B cell (primary cell): ENCODE measurements at regions not wholly inside any gene's neighbourhood (a gene's known extent, or its start where the extent isn't known, plus 50 kb on each side); places are given as distances from the start of the nearest gene placed in this dataset.

Experiments
- ATAC-seq: fragments of 200-7000 bp; cut with Tn5 transposase; one replicate; pipeline ENCODE4 v1.10.0; 2021; ENCODE audit warnings: low read depth, mild to moderate bottlenecking, moderate number of reproducible peaks, moderate library complexity
- CTCF ChIA-PET: fragments of 350-600 bp; sonication (Branson Sonifier 250); formaldehyde crosslinking; loops from one replicate; lab custom pipeline; 2021; ENCODE audit warnings: antibody characterized with exemption, inconsistent platforms; lab: Charles Lee
- POLR2A ChIA-PET: fragments of 350-600 bp; sonication (Branson Sonifier 250); formaldehyde crosslinking; loops from one replicate; lab custom pipeline; 2021; ENCODE audit warnings: antibody characterized with exemption; lab: Charles Lee
- DNase-seq: peaks from one replicate; pipeline ENCODE4 v3.0.0; 2013
- H2AFZ ChIP-seq: 2 replicates; pipeline ENCODE4 v1.6.1; 2012; ENCODE audit warnings: mild to moderate bottlenecking, low read depth, low read length; ENCODE audit not compliant: insufficient read depth, poor library complexity, severe bottlenecking
- H3K27ac ChIP-seq, 2 donors: 1 replicate in 1 of 2; 2 replicates in 1 of 2; pipeline ENCODE4 v1.5.1; 2012 to 2013; ENCODE audit warnings: low read length in 2 of 2, mild to moderate bottlenecking in 2 of 2, moderate library complexity in 1 of 2
- H3K27me3 ChIP-seq, 4 experiments: fragments of 200-600 bp in 1 of 4; sonication (generic) in 1 of 4; replicated peaks in 1 of 4; 1 replicate in 2 of 4; 2 replicates in 2 of 4; pipeline versions ENCODE4 v1.6.1 to v1.7.0; 2013 to 2016; ENCODE audit warnings: low read length in 3 of 4, mild to moderate bottlenecking in 2 of 4, mixed read lengths in 1 of 4, moderate library complexity in 1 of 4; ENCODE audit not compliant: insufficient read depth in 4 of 4, control insufficient read depth in 3 of 4; ENCODE audit errors: control extremely low read depth in 1 of 4
- H3K36me3 ChIP-seq, 2 experiments: replicated peaks in 1 of 2; 1 replicate in 1 of 2; 2 replicates in 1 of 2; pipeline versions ENCODE4 v1.6.1 to v1.7.1; 2013; ENCODE audit warnings: low read length in 1 of 2; ENCODE audit not compliant: insufficient read depth in 2 of 2, control insufficient read depth in 1 of 2; ENCODE audit errors: control extremely low read depth in 1 of 2, extremely low read depth in 1 of 2
- H3K4me1 ChIP-seq, 2 donors: fragments of 200-600 bp in 1 of 2; sonication (generic) in 1 of 2; 1 replicate in 1 of 2; 2 replicates in 1 of 2; pipeline versions ENCODE4 v1.5.1 to v1.6.1; 2013 to 2017; ENCODE audit warnings: low read length in 2 of 2; ENCODE audit not compliant: control insufficient read depth in 2 of 2, insufficient read depth in 2 of 2
- H3K4me2 ChIP-seq: replicated peaks from 2 replicates; pipeline ENCODE3; 2012; ENCODE audit warnings: mild to moderate bottlenecking, low read depth, low read length; ENCODE audit not compliant: poor library complexity, severe bottlenecking
- H3K4me3 ChIP-seq, 5 experiments: fragments of 200-600 bp in 1 of 5; sonication (generic) in 1 of 5; 1 replicate in 3 of 5; 2 replicates in 2 of 5; pipeline versions ENCODE4 v1.5.1 to v1.7.0; 2011 to 2016; ENCODE audit warnings: low read length in 4 of 5, mild to moderate bottlenecking in 4 of 5, low read depth in 2 of 5, control low read depth in 1 of 5, moderate library complexity in 1 of 5; ENCODE audit not compliant: insufficient read depth in 1 of 5; ENCODE audit errors: control extremely low read depth in 1 of 5, extremely low read depth in 1 of 5
- H3K79me2 ChIP-seq: fragments of 200-600 bp; sonication (generic); one replicate; pipeline ENCODE4 v1.6.0; 2016; ENCODE audit warnings: low read length; ENCODE audit not compliant: control insufficient read depth, insufficient read depth
- H3K9ac ChIP-seq: fragments of 200-600 bp; sonication (generic); 2 replicates; pipeline ENCODE4 v1.6.1; 2017; ENCODE audit warnings: mild to moderate bottlenecking, low read length, moderate library complexity
- H3K9me3 ChIP-seq, 3 donors: one replicate each; pipeline versions ENCODE4 v1.6.1 to v1.7.1; 2013; ENCODE audit warnings: low read length in 2 of 3; ENCODE audit not compliant: control insufficient read depth in 2 of 3, insufficient read depth in 1 of 3; ENCODE audit errors: control extremely low read depth in 1 of 3
- H4K20me1 ChIP-seq: 2 replicates; pipeline ENCODE4 v1.6.0; 2012; ENCODE audit warnings: mild to moderate bottlenecking, low read length; ENCODE audit not compliant: insufficient read depth, control insufficient read depth, poor library complexity, severe bottlenecking
- H3K27ac Mint-ChIP-seq: one replicate; pipeline ENCODE4 v1.8.0; 2021; ENCODE audit warnings: mixed read lengths
- H3K27me3 Mint-ChIP-seq: one replicate; pipeline ENCODE4 v1.8.0; 2021; ENCODE audit warnings: mixed read lengths
- H3K4me1 Mint-ChIP-seq: one replicate; pipeline ENCODE4 v1.8.0; 2021; ENCODE audit warnings: mixed read lengths
- H3K4me3 Mint-ChIP-seq: one replicate; pipeline ENCODE4 v1.8.0; 2021; ENCODE audit warnings: mixed read lengths
- H3K9me3 Mint-ChIP-seq: one replicate; pipeline ENCODE4 v1.8.0; 2022; ENCODE audit warnings: mixed read lengths; ENCODE audit not compliant: insufficient read depth
- CTCF ChIP-seq: fragments of 200-600 bp; IDR thresholded peaks from one replicate; pipeline ENCODE4 v1.8.0; 2022; ENCODE audit warnings: antibody characterized with exemption, mild to moderate bottlenecking
- EZH2 ChIP-seq: IDR thresholded peaks from 2 replicates; pipeline ENCODE4 v1.6.1; 2012; ENCODE audit warnings: borderline replicate concordance, low read depth, mild to moderate bottlenecking, moderate library complexity, low read length; ENCODE audit not compliant: insufficient read depth, poor library complexity, severe bottlenecking
- intact Hi-C: fragments of 100-400 bp; cut with micrococcal nuclease; formaldehyde crosslinking; loops from one replicate; pipeline ENCODE4 v1.10.0; 2022

- no peaks in the 10 kb centered on the region for H3K27me3 ChIP-seq
- TF ChIP-seq EZH2: no peak
- TF ChIP-seq CTCF: no peak
- H3K27ac ChIP-seq: no peak overlapping the region
- ChIA-PET POLR2A (no interaction called here), CTCF (no interaction called here)
- H4K20me1 ChIP-seq: no peaks in the 10 kb centered on the region
- no peak overlapping the region for H3K4me2 ChIP-seq
- H3K4me3 ChIP-seq: no peak overlapping the region
- H3K27me3 Mint-ChIP-seq: no peaks in the 10 kb centered on the region
- ATAC-seq: no peak
- H3K9me3 Mint-ChIP-seq: peaks cover 2% of the 10 kb centered on the region
- H3K4me3 Mint-ChIP-seq: no peak overlapping the region
- no peaks in the 10 kb centered on the region for H3K79me2 ChIP-seq
- H3K27ac Mint-ChIP-seq: no peak overlapping the region
- no peaks in the 10 kb centered on the region for H3K4me1 Mint-ChIP-seq
- no peak overlapping the region for H2AFZ ChIP-seq
- intact Hi-C loops: no loop called here
- H3K4me1 ChIP-seq: no peaks in the 10 kb centered on the region
- no peaks in the 10 kb centered on the region for H3K36me3 ChIP-seq
- no peak overlapping the region for H3K9ac ChIP-seq
- no peak for DNase-seq
- H3K9me3 ChIP-seq: no peaks in the 10 kb centered on the region
These were observed 275.2 kb upstream of the FLRT2 start for GRCh38 chr14:85254711-85255110.

GRCh38 chr14:85257287-85257686 is 272.7 kb upstream of the FLRT2 start:
- Histone ChIP-seq H3K79me2 (no peaks in the 10 kb centered on the region), H3K4me1 (no peaks in the 10 kb centered on the region), H3K27me3 (no peaks in the 10 kb centered on the region), H4K20me1 (no peaks in the 10 kb centered on the region), H2AFZ (no peak overlapping the region), H3K4me3 (no peak overlapping the region), H3K4me2 (no peak overlapping the region), H3K27ac (no peak overlapping the region), H3K9ac (no peak overlapping the region), H3K36me3 (no peaks in the 10 kb centered on the region), H3K9me3 (no peaks in the 10 kb centered on the region)
- TF ChIP-seq EZH2: no peak
- ATAC-seq: no peak
- Mint-ChIP-seq H3K27me3 (no peaks in the 10 kb centered on the region), H3K9me3 (peaks cover 8% of the 10 kb centered on the region), H3K4me3 (no peak overlapping the region), H3K4me1 (no peaks in the 10 kb centered on the region), H3K27ac (no peak overlapping the region)
- ChIA-PET CTCF (no interaction called here), POLR2A (no interaction called here)
- no peak for DNase-seq
- intact Hi-C loops: no loop called here
